ENCODE measurements at regions not wholly inside any gene's neighbourhood (a gene's known extent, or its start where the extent isn't known, plus 50 kb on each side); places are given as distances from the start of the nearest gene placed in this dataset.

- no peaks in the 10 kb centered on the region for H3K27me3 ChIP-seq
- no peak for DNase-seq (ENCODE audit: low spot score in 2 of 2)
- no peaks in the 10 kb centered on the region for H3K4me1 ChIP-seq
- H3K9me3 ChIP-seq = no peaks in the 10 kb centered on the region
- no peak overlapping the region for H3K27ac ChIP-seq
- intact Hi-C loops (cut with DNase I) = no loop called here
- H3K4me3 ChIP-seq = no peak overlapping the region
- H3K36me3 ChIP-seq = no peaks in the 10 kb centered on the region
- TF ChIP-seq CTCF (IDR thresholded peaks at IDR 0.05) = no peak
These were observed 559.6 kb downstream of the CD83 start for GRCh38 chr6:14676977-14677781.

GRCh38 chr6:14681699-14682487, 564.0 kb upstream of the JARID2 start:
- Histone ChIP-seq H3K27ac (no peak overlapping the region), H3K4me1 (no peaks in the 10 kb centered on the region), H3K4me3 (no peak overlapping the region), H3K36me3 (no peaks in the 10 kb centered on the region), H3K27me3 (no peaks in the 10 kb centered on the region), H3K9me3 (no peaks in the 10 kb centered on the region)
- intact Hi-C loops (cut with DNase I) = no loop called here
- no peak for TF ChIP-seq CTCF (IDR thresholded peaks at IDR 0.05)
- DNase-seq (ENCODE audit: low spot score in 2 of 2) = no peak

- Histone ChIP-seq H3K27me3 (no peaks in the 10 kb centered on the region), H3K9me3 (no peaks in the 10 kb centered on the region), H3K36me3 (no peaks in the 10 kb centered on the region), H3K4me1 (no peaks in the 10 kb centered on the region), H3K4me3 (no peak overlapping the region), H3K27ac (no peak overlapping the region)
- no peak for TF ChIP-seq CTCF (IDR thresholded peaks at IDR 0.05)
- no peak for DNase-seq (ENCODE audit: low spot score in 2 of 2)
- intact Hi-C loops (cut with DNase I) = no loop called here
These were observed 563.1 kb upstream of the JARID2 start for GRCh38 chr6:14682812-14683211.

- H3K4me1 ChIP-seq = no peaks in the 10 kb centered on the region
- no peaks in the 10 kb centered on the region for H3K36me3 ChIP-seq
- no peak overlapping the region for H3K27ac ChIP-seq
- H3K27me3 ChIP-seq = no peaks in the 10 kb centered on the region
- intact Hi-C loops (cut with DNase I) = no loop called here
- H3K9me3 ChIP-seq = no peaks in the 10 kb centered on the region
- no peak for TF ChIP-seq CTCF (IDR thresholded peaks at IDR 0.05)
- no peak overlapping the region for H3K4me3 ChIP-seq
- DNase-seq (ENCODE audit: low spot score in 2 of 2) = no peak
These were observed 556.2 kb upstream of the JARID2 start for GRCh38 chr6:14689639-14690038.

- Histone ChIP-seq H3K27ac (no peak overlapping the region), H3K27me3 (no peaks in the 10 kb centered on the region), H3K9me3 (no peaks in the 10 kb centered on the region), H3K4me3 (no peak overlapping the region), H3K36me3 (no peaks in the 10 kb centered on the region), H3K4me1 (no peaks in the 10 kb centered on the region)
- no peak for DNase-seq (ENCODE audit: low spot score in 2 of 2)
- intact Hi-C loops (cut with DNase I) = no loop called here
- no peak for TF ChIP-seq CTCF (IDR thresholded peaks at IDR 0.05)
These were observed 555.5 kb upstream of the JARID2 start for GRCh38 chr6:14690120-14691056.
